BE2C (cell line): ENCODE measurements at regions not wholly inside any gene's neighbourhood (a gene's known extent, or its start where the extent isn't known, plus 50 kb on each side); places are given as distances from the start of the nearest gene placed in this dataset.
"Not testable (repeated sequence)": the region's sequence is repeated elsewhere in the genome, so short reads cannot be mapped to it uniquely, and the experiment has no call there.

Experiments used
- DNase-seq: peaks from one replicate; pipeline ENCODE4 v3.0.0-alpha.2; 2020
- H3K27me3 ChIP-seq: fragments of 250-450 bp; sonication (Bioruptor Pico); 2 replicates; pipeline ENCODE4 v1.5.1; 2020; ENCODE audit warnings: mild to moderate bottlenecking
- H3K36me3 ChIP-seq: fragments of 250-450 bp; sonication (Bioruptor Pico); 2 replicates; pipeline ENCODE4 v1.5.1; 2020; ENCODE audit warnings: mild to moderate bottlenecking
- H3K4me1 ChIP-seq: fragments of 250-450 bp; sonication (Bioruptor Pico); 2 replicates; pipeline ENCODE4 v1.5.1; 2020
- H3K4me3 ChIP-seq: 2 replicates; pipeline ENCODE4 v1.5.1; 2011; ENCODE audit warnings: low read depth, low read length
- H3K9me3 ChIP-seq: fragments of 250-450 bp; sonication (Bioruptor Pico); 2 replicates; pipeline ENCODE4 v1.5.1; 2020
- TF ChIP-seq, protein P1 (sequence below): IDR thresholded peaks from 2 replicates; pipeline ENCODE4 v1.5.1; 2012; ENCODE audit warnings: mild to moderate bottlenecking, low read depth, low read length

DNA sequence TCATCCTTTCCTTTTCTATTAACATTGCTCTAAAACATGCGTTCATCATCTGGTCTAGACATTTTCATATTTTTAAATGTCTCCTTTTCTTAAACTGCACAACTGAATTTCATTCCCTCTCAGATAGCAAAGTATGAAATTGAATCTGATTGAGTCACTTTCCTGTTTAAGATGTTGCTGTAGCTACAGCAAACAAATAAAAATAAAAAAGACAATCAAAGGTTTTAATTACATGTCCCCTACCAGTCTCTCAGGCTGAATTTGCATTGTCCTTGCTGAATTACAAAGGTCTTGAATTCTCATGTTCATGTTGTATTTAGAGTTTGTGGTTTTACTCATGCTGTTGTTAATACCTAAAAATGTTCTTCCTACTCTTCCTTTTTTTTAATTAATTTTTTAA lies 537.9 kb upstream of the LRATD1 start:
- no peak for DNase-seq
- H3K9me3 ChIP-seq, result no peaks in the 10 kb centered on the region; the same call in 1 of the 2 replicates
- H3K27me3 ChIP-seq, result no peaks in the 10 kb centered on the region
- no peaks in the 10 kb centered on the region for H3K36me3 ChIP-seq
- H3K4me3 ChIP-seq, result no peak overlapping the region
- H3K4me1 ChIP-seq, result no peaks in the 10 kb centered on the region
- TF ChIP-seq, protein P1, sequence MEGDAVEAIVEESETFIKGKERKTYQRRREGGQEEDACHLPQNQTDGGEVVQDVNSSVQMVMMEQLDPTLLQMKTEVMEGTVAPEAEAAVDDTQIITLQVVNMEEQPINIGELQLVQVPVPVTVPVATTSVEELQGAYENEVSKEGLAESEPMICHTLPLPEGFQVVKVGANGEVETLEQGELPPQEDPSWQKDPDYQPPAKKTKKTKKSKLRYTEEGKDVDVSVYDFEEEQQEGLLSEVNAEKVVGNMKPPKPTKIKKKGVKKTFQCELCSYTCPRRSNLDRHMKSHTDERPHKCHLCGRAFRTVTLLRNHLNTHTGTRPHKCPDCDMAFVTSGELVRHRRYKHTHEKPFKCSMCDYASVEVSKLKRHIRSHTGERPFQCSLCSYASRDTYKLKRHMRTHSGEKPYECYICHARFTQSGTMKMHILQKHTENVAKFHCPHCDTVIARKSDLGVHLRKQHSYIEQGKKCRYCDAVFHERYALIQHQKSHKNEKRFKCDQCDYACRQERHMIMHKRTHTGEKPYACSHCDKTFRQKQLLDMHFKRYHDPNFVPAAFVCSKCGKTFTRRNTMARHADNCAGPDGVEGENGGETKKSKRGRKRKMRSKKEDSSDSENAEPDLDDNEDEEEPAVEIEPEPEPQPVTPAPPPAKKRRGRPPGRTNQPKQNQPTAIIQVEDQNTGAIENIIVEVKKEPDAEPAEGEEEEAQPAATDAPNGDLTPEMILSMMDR, result no peak

DNA sequence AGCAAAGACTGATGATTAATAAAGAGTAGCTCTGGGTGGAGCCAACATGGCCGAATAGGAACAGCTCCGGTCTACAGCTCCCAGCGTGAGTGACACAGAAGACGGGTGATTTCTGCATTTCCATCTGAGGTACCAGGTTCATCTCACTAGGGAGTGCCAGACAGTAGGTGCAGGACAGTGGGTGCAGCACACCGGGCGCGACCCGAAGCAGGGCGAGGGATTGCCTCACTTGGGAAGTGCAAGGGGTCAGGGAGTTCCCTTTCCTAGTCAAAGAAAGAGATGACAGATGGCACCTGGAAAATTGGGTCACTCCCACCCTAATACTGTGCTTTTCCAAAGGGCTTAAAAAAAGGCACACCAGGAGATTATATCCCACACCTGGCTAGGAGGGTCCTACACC lies 533.4 kb upstream of the LRATD1 start:
- not testable (repeated sequence) for DNase-seq, H3K4me3 ChIP-seq, H3K36me3 ChIP-seq, H3K27me3 ChIP-seq, H3K4me1 ChIP-seq, H3K9me3 ChIP-seq

DNA sequence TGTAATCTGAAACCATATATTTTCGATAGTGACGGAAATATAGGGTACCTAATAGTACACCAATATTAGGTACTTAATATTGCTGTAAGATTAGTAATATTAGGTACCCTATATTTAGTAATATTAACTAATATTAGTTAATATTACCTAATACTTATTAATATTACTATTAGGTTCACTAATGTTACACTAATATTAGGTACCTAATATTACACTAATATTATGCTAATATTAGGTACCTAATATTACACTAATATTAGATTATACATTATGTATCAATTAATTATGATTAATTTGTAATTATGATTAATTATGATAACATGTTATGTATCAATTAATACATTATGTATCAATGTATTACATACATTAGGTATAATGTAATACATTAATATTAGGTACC lies 518.2 kb upstream of the LRATD1 start:
- Histone ChIP-seq H3K4me1 (no peaks in the 10 kb centered on the region), H3K36me3 (no peaks in the 10 kb centered on the region), H3K4me3 (no peak overlapping the region), H3K27me3 (no peaks in the 10 kb centered on the region; the same call in 1 of the 2 replicates), H3K9me3 (no peaks in the 10 kb centered on the region)
- TF ChIP-seq, protein P1, result no peak
- no peak for DNase-seq

DNA sequence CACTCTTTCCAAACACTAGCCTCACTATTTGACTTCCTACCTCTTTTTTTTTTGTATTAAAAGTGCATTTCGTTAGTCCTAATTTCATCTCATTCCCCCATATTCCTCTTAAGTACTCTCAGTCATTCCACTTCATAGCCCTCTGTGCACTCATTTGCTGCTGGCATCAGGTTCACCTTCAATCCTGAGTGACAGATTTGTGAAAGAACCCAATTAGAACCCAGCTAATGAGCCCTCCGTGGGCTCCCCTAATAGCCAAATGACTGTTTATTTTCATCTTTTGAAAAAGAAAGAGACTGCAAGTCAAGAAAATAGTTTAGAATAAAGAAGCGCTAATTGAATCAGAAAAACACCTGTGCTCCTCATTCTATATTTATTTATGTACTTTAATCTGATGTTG lies 512.1 kb upstream of the LRATD1 start:
- TF ChIP-seq, protein P1, result no peak
- H3K4me3 ChIP-seq, result no peak overlapping the region

DNA sequence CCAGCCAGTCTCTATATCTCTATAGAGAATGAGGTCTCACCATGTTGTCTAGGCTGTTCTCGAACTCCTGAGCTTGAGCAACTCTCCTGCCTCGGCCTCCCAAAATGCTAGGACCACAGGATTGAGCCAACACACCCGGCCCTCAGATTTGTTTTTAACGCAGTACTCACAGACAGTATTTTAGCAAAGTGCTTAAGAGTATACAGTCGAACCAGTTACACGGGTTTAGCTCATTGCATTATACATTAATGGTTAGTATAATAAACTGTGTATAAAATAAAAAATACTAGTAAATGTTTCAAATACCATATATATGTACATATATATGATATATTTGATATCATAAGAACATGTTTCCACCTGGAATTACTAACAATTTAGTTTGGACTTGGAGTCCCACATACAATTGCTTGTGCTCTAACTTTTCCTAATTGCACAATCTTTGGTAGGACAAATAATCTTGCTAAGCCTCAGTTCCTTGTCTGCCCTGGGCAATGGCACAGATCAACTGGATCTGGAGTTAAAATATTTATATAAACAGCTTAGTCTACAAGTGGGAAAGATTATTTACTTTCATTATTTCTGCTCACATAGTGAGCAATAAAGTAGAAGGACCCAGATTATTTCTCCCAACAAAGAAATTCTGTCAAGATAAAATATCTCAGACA lies 508.9 kb upstream of the LRATD1 start:
- DNase-seq, result no peak
- Histone ChIP-seq H3K36me3 (no peaks in the 10 kb centered on the region), H3K4me1 (no peaks in the 10 kb centered on the region), H3K4me3 (no peak overlapping the region), H3K9me3 (no peaks in the 10 kb centered on the region), H3K27me3 (no peaks in the 10 kb centered on the region; the same call in 1 of the 2 replicates)
- TF ChIP-seq, protein P1, result no peak

More for the DNA sequence above, 512.1 kb upstream of the LRATD1 start:
- Histone ChIP-seq H3K9me3 (no peaks in the 10 kb centered on the region), H3K4me1 (no peaks in the 10 kb centered on the region), H3K27me3 (no peaks in the 10 kb centered on the region; the same call in 1 of the 2 replicates), H3K36me3 (no peaks in the 10 kb centered on the region)
- DNase-seq, result no peak

DNA sequence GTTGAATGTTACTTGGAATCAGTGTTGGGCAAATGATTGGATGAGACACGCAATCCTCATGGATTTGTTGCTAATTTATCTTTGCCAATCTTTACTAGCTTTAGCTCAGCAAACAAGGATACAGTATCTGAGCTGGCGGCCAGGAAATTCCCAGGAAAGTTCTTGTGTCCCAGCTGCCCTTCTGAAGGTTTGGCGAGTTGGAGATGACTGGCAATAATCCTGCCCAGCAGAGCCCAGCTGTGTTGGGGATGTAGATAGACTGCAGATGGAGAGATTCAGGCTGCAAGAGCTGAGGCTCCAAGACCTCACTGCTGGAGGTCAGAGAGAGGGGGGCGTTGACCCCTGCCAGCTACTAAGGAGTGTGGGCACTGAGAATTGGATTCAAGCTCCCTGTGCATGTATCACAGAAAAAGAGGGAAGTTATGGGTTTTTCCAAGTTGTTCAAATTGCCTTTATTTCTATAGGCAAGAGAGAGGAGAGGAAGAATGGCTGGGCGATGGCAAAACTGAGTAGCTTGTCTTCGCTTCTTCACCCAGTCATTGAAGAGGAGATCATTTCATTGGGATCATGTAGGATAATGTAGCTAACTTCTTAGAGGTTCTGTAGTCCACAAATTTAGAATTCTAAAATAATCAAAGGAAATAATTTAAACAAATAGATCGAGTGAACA lies 506.8 kb upstream of the LRATD1 start:
- H3K4me1 ChIP-seq, result no peaks in the 10 kb centered on the region
- no peak overlapping the region for H3K4me3 ChIP-seq
- DNase-seq, result peak; percentile 15
- no peaks in the 10 kb centered on the region for H3K27me3 ChIP-seq
- H3K9me3 ChIP-seq, result no peaks in the 10 kb centered on the region
- no peaks in the 10 kb centered on the region for H3K36me3 ChIP-seq
- TF ChIP-seq, protein P1, result no peak
